B cell (primary cell): ENCODE measurements at regions not wholly inside any gene's neighbourhood (a gene's known extent, or its start where the extent isn't known, plus 50 kb on each side); places are given as distances from the start of the nearest gene placed in this dataset.

Experiments
- ATAC-seq: fragments of 200-7000 bp; cut with Tn5 transposase; one replicate; pipeline ENCODE4 v1.10.0; 2021; ENCODE audit warnings: low read depth, mild to moderate bottlenecking, moderate number of reproducible peaks, moderate library complexity
- CTCF ChIA-PET: fragments of 350-600 bp; sonication (Branson Sonifier 250); formaldehyde crosslinking; loops from one replicate; lab custom pipeline; 2021; ENCODE audit warnings: antibody characterized with exemption, inconsistent platforms; lab: Charles Lee
- POLR2A ChIA-PET: fragments of 350-600 bp; sonication (Branson Sonifier 250); formaldehyde crosslinking; loops from one replicate; lab custom pipeline; 2021; ENCODE audit warnings: antibody characterized with exemption; lab: Charles Lee
- DNase-seq: peaks from one replicate; pipeline ENCODE4 v3.0.0; 2013
- H2AFZ ChIP-seq: 2 replicates; pipeline ENCODE4 v1.6.1; 2012; ENCODE audit warnings: mild to moderate bottlenecking, low read depth, low read length; ENCODE audit not compliant: insufficient read depth, poor library complexity, severe bottlenecking
- H3K27ac ChIP-seq, 2 donors: 1 replicate in 1 of 2; 2 replicates in 1 of 2; pipeline ENCODE4 v1.5.1; 2012 to 2013; ENCODE audit warnings: low read length in 2 of 2, mild to moderate bottlenecking in 2 of 2, moderate library complexity in 1 of 2
- H3K27me3 ChIP-seq, 4 experiments: fragments of 200-600 bp in 1 of 4; sonication (generic) in 1 of 4; replicated peaks in 1 of 4; 1 replicate in 2 of 4; 2 replicates in 2 of 4; pipeline versions ENCODE4 v1.6.1 to v1.7.0; 2013 to 2016; ENCODE audit warnings: low read length in 3 of 4, mild to moderate bottlenecking in 2 of 4, mixed read lengths in 1 of 4, moderate library complexity in 1 of 4; ENCODE audit not compliant: insufficient read depth in 4 of 4, control insufficient read depth in 3 of 4; ENCODE audit errors: control extremely low read depth in 1 of 4
- H3K36me3 ChIP-seq, 2 experiments: replicated peaks in 1 of 2; 1 replicate in 1 of 2; 2 replicates in 1 of 2; pipeline versions ENCODE4 v1.6.1 to v1.7.1; 2013; ENCODE audit warnings: low read length in 1 of 2; ENCODE audit not compliant: insufficient read depth in 2 of 2, control insufficient read depth in 1 of 2; ENCODE audit errors: control extremely low read depth in 1 of 2, extremely low read depth in 1 of 2
- H3K4me1 ChIP-seq, 2 donors: fragments of 200-600 bp in 1 of 2; sonication (generic) in 1 of 2; 1 replicate in 1 of 2; 2 replicates in 1 of 2; pipeline versions ENCODE4 v1.5.1 to v1.6.1; 2013 to 2017; ENCODE audit warnings: low read length in 2 of 2; ENCODE audit not compliant: control insufficient read depth in 2 of 2, insufficient read depth in 2 of 2
- H3K4me2 ChIP-seq: replicated peaks from 2 replicates; pipeline ENCODE3; 2012; ENCODE audit warnings: mild to moderate bottlenecking, low read depth, low read length; ENCODE audit not compliant: poor library complexity, severe bottlenecking
- H3K4me3 ChIP-seq, 5 experiments: fragments of 200-600 bp in 1 of 5; sonication (generic) in 1 of 5; 1 replicate in 3 of 5; 2 replicates in 2 of 5; pipeline versions ENCODE4 v1.5.1 to v1.7.0; 2011 to 2016; ENCODE audit warnings: low read length in 4 of 5, mild to moderate bottlenecking in 4 of 5, low read depth in 2 of 5, control low read depth in 1 of 5, moderate library complexity in 1 of 5; ENCODE audit not compliant: insufficient read depth in 1 of 5; ENCODE audit errors: control extremely low read depth in 1 of 5, extremely low read depth in 1 of 5
- H3K79me2 ChIP-seq: fragments of 200-600 bp; sonication (generic); one replicate; pipeline ENCODE4 v1.6.0; 2016; ENCODE audit warnings: low read length; ENCODE audit not compliant: control insufficient read depth, insufficient read depth
- H3K9ac ChIP-seq: fragments of 200-600 bp; sonication (generic); 2 replicates; pipeline ENCODE4 v1.6.1; 2017; ENCODE audit warnings: mild to moderate bottlenecking, low read length, moderate library complexity
- H3K9me3 ChIP-seq, 3 donors: one replicate each; pipeline versions ENCODE4 v1.6.1 to v1.7.1; 2013; ENCODE audit warnings: low read length in 2 of 3; ENCODE audit not compliant: control insufficient read depth in 2 of 3, insufficient read depth in 1 of 3; ENCODE audit errors: control extremely low read depth in 1 of 3
- H4K20me1 ChIP-seq: 2 replicates; pipeline ENCODE4 v1.6.0; 2012; ENCODE audit warnings: mild to moderate bottlenecking, low read length; ENCODE audit not compliant: insufficient read depth, control insufficient read depth, poor library complexity, severe bottlenecking
- H3K27ac Mint-ChIP-seq: one replicate; pipeline ENCODE4 v1.8.0; 2021; ENCODE audit warnings: mixed read lengths
- H3K27me3 Mint-ChIP-seq: one replicate; pipeline ENCODE4 v1.8.0; 2021; ENCODE audit warnings: mixed read lengths
- H3K4me1 Mint-ChIP-seq: one replicate; pipeline ENCODE4 v1.8.0; 2021; ENCODE audit warnings: mixed read lengths
- H3K4me3 Mint-ChIP-seq: one replicate; pipeline ENCODE4 v1.8.0; 2021; ENCODE audit warnings: mixed read lengths
- H3K9me3 Mint-ChIP-seq: one replicate; pipeline ENCODE4 v1.8.0; 2022; ENCODE audit warnings: mixed read lengths; ENCODE audit not compliant: insufficient read depth
- EZH2 ChIP-seq: IDR thresholded peaks from 2 replicates; pipeline ENCODE4 v1.6.1; 2012; ENCODE audit warnings: borderline replicate concordance, low read depth, mild to moderate bottlenecking, moderate library complexity, low read length; ENCODE audit not compliant: insufficient read depth, poor library complexity, severe bottlenecking
- WGBS: methylation state at CpG from one replicate; pipeline ENCODE4 v1.1.5; 2013; ENCODE audit warnings: missing lambda C conversion rate; ENCODE audit not compliant: insufficient coverage; 5-methylcytosine and 5-hydroxymethylcytosine counted together
- intact Hi-C: fragments of 100-400 bp; cut with micrococcal nuclease; formaldehyde crosslinking; loops from one replicate; pipeline ENCODE4 v1.10.0; 2022
- TF ChIP-seq, protein P1 (sequence below): fragments of 200-600 bp; IDR thresholded peaks from one replicate; pipeline ENCODE4 v1.8.0; 2022; ENCODE audit warnings: antibody characterized with exemption, mild to moderate bottlenecking

DNA sequence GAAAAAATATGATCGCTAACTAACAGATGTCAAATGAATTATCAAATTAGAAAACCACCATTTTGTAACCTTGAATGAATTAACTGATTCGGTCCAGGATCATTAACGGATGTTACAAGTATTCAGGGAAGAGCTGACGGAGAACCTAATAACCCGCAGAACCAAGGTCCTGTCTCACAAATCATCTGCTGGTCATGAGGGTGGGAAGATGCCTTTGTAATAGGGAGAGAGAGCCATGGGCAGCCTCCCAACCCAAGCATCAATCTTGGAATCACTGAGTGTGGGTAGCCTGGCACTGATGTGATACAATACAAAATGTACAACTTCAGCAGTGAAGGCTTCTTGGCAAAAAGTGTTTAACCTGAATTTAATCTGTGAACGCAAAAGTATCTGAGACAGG is 89.6 kb upstream of the CLDN14 start:
- no peak overlapping the region for H3K9ac ChIP-seq
- ChIA-PET CTCF (no interaction called here), POLR2A (no interaction called here)
- H3K4me3 Mint-ChIP-seq = no peak overlapping the region
- H3K4me1 Mint-ChIP-seq = no peaks in the 10 kb centered on the region
- no peaks in the 10 kb centered on the region for H3K4me1 ChIP-seq
- no peaks in the 10 kb centered on the region for H3K36me3 ChIP-seq
- WGBS = 100% methylated on average over 4 of the region's 6 CpGs
- intact Hi-C loops = no loop called here
- no peak overlapping the region for H3K27ac Mint-ChIP-seq
- no peak overlapping the region for H2AFZ ChIP-seq
- no peak for DNase-seq
- no peaks in the 10 kb centered on the region for H3K9me3 Mint-ChIP-seq
- no peaks in the 10 kb centered on the region for H3K9me3 ChIP-seq
- H3K79me2 ChIP-seq = no peaks in the 10 kb centered on the region
- no peak for TF ChIP-seq EZH2
- TF ChIP-seq, protein P1, sequence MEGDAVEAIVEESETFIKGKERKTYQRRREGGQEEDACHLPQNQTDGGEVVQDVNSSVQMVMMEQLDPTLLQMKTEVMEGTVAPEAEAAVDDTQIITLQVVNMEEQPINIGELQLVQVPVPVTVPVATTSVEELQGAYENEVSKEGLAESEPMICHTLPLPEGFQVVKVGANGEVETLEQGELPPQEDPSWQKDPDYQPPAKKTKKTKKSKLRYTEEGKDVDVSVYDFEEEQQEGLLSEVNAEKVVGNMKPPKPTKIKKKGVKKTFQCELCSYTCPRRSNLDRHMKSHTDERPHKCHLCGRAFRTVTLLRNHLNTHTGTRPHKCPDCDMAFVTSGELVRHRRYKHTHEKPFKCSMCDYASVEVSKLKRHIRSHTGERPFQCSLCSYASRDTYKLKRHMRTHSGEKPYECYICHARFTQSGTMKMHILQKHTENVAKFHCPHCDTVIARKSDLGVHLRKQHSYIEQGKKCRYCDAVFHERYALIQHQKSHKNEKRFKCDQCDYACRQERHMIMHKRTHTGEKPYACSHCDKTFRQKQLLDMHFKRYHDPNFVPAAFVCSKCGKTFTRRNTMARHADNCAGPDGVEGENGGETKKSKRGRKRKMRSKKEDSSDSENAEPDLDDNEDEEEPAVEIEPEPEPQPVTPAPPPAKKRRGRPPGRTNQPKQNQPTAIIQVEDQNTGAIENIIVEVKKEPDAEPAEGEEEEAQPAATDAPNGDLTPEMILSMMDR = no peak
- H3K27ac ChIP-seq = no peak overlapping the region
- H3K4me3 ChIP-seq = no peak overlapping the region
- H4K20me1 ChIP-seq = no peaks in the 10 kb centered on the region
- peaks cover 4% of the 10 kb centered on the region for H3K27me3 Mint-ChIP-seq
- H3K27me3 ChIP-seq = peaks cover 0 to 4% (median 0%) of the 10 kb centered on the region in 4 experiments
- ATAC-seq = no peak
- no peak overlapping the region for H3K4me2 ChIP-seq

DNA sequence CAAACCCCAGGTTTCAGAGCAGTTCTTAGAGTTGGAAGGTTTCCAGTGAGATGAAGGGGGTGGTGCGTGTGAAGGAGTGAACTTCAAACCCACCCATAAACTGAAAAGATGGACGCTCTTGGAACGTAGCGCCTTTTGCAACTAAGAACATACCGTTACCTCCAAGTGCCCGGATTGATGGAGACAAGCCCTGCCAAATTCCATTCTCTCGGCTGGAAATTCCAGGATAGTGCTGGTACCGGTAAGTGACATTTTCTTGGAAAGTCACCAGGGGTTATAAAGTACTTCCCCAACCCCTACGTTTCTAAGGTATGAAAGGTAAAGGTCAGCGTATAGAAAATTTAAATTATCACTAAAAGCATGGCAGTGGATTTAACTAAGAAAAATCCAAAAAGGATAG is 91.6 kb upstream of the CLDN14 start:
- no peaks in the 10 kb centered on the region for H3K4me1 ChIP-seq
- Mint-ChIP-seq H3K9me3 (no peaks in the 10 kb centered on the region), H3K4me1 (no peaks in the 10 kb centered on the region), H3K27ac (no peak overlapping the region), H3K27me3 (peaks cover 4% of the 10 kb centered on the region), H3K4me3 (no peak overlapping the region)
- DNase-seq (no peak), ATAC-seq (no peak)
- no peak overlapping the region for H3K4me3 ChIP-seq
- intact Hi-C loops = no loop called here
- POLR2A ChIA-PET = no interaction called here
- H3K9ac ChIP-seq = no peak overlapping the region
- CTCF ChIA-PET = no interaction called here
- no peaks in the 10 kb centered on the region for H4K20me1 ChIP-seq
- 92% methylated on average over 6 of the region's 10 CpGs for WGBS
- no peaks in the 10 kb centered on the region for H3K36me3 ChIP-seq
- H2AFZ ChIP-seq = no peak overlapping the region
- H3K27me3 ChIP-seq = peaks cover 0 to 4% (median 0%) of the 10 kb centered on the region in 4 experiments
- no peak overlapping the region for H3K27ac ChIP-seq
- TF ChIP-seq EZH2 = no peak
- TF ChIP-seq, protein P1 = no peak
- no peaks in the 10 kb centered on the region for H3K79me2 ChIP-seq
- H3K4me2 ChIP-seq = no peak overlapping the region
- no peaks in the 10 kb centered on the region for H3K9me3 ChIP-seq
